HG03139 (cell line): ENCODE measurements at regions not wholly inside any gene's neighbourhood (a gene's known extent, or its start where the extent isn't known, plus 50 kb on each side); places are given as distances from the start of the nearest gene placed in this dataset.

Source experiments
- ATAC-seq: cut with Tn5 transposase; IDR thresholded peaks from one replicate; pipeline ENCODE4 v1.9.1; 2021; ENCODE audit not compliant: unreplicated experiment

DNA sequence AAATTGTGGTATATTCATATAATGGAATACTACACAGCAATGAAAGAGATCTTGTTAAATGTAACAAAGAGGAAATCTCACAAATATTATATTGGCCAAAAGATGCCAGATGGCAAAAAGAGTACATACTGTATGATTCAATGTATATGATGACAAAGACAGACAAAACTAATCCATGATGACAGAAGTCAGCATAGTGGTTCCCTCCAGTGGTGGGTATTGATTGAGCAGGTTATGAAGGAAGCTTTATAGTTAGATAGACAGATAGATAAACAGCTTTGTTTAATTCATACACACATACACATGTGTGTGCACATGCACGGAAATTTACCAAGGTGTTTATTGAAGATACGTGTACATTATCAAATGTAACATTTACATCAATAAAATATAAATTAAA lies 74.4 kb upstream of the SMIM36 start:
- no peak for ATAC-seq

GRCh38 chr17:55584861-55585260 lies 73.6 kb upstream of the SMIM36 start:
- no peak for ATAC-seq

- ATAC-seq: no peak
These were observed 72.9 kb upstream of the SMIM36 start for GRCh38 chr17:55584055-55584685.

DNA sequence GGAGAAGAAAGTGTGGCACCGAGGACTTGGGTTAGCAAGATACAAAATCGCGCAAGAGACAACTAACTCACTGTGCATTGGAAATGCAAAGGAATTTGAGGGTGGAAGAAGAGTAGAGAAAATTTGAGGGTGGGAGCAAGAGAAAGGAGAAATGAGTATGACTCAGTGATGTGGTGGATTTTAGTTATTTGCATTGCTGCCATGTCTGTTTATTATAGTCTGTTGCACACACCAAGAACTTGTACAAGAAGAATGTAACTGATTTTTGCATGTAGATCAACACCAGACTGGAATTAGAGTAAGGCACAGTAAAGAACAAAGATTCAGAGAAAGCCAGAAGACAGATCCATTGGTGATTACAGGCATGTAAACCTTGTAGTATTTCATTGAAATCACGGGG lies 71.6 kb upstream of the SMIM36 start:
- ATAC-seq: no peak

- ATAC-seq: no peak
These were observed 69.4 kb upstream of the SMIM36 start for GRCh38 chr17:55580596-55581133.

- ATAC-seq: no peak
These were observed 66.4 kb upstream of the SMIM36 start for GRCh38 chr17:55577687-55578086.

DNA sequence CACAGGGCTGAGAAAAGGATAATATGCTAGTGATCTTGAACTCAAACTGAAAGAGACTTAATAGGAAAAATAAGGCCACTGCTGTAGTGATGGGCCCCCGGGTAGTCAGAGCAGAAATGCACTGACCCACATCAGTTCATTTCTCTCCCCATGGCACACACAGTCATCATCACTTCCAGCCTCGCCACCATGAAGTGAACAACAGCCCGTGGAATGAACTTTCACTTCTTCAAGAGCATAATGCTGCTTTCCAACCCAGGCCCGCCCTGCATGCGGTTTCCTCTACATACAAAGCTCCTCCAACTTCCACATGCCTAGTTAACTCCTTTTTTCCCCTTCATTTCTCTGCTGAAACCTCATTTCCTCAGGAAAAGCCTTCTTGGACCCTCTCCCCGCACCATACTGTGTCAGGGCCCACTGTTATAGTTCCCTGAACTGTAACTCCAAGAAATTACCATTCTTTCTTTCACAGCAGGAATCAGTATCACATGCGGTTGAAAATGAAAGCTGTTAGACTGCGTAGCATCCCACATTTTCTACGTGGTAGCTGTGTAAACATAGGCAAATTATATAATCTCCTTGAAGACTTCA lies 65.8 kb upstream of the SMIM36 start:
- peak; percentile 67 for ATAC-seq

GRCh38 chr17:55576237-55576995 lies 65.2 kb upstream of the SMIM36 start:
- peak; percentile 32 for ATAC-seq

DNA sequence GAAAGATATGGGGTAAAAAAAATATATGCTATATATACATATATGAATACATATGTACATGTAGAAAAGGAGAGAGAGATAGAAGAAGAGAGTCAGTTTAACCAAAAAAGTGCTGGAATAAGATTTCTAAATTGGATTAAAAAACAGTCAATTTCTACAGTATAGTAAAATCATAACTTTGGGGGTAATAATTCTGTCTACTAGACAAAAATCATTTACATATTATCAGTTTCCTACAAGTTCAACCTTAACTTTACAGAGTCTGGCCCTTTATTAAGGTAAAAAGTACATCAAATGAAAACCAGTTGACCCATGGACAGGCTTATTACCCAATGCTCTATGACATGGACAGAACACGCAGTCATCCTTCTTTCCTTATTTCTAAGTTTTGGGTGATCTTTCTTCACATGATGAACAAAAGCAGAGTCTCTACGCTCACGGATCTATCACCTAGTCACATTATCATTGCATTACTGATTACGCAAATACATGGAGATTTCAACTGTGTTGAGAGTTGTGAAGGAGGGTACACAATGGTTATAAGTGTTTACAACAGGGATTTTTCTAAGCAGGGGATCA lies 63.9 kb upstream of the SMIM36 start:
- ATAC-seq: no peak

DNA sequence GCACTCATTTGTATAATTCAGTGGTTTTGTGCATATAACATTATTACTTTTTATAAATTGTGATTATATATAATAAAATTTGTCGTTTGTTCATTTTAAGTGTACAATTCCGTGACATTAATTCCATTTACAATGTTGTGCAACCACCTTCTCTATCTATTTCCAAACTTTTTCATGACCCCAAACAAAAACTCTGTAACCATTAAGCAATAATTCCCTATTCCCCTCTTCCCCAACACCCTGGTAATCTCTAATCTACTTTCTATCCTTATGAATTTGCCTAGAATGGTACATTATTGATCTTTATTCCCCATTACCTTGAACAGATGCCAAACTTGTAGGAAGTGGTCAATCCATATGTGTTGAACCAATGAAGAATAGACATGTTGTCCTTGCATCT lies 61.3 kb upstream of the SMIM36 start:
- ATAC-seq: no peak

DNA sequence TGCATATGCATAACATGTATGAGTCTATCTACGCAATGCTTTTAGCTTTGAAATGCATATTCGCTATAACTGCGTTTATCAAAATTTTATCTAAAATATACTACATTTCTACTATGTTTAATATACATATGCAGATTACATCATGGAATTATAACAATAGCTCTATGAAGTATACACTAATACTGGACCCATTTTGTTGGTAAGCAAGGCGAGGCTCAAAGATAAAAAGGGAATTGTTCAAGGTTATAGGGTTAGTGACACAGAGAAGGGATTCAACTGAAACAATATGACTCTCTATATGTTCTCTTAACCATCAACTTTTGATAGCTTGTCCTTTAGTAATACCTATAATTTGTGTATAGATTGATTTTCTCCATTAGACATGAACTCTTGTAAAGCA lies 60.9 kb upstream of the SMIM36 start:
- ATAC-seq: no peak

GRCh38 chr17:55571095-55571494 lies 59.8 kb upstream of the SMIM36 start:
- no peak for ATAC-seq

DNA sequence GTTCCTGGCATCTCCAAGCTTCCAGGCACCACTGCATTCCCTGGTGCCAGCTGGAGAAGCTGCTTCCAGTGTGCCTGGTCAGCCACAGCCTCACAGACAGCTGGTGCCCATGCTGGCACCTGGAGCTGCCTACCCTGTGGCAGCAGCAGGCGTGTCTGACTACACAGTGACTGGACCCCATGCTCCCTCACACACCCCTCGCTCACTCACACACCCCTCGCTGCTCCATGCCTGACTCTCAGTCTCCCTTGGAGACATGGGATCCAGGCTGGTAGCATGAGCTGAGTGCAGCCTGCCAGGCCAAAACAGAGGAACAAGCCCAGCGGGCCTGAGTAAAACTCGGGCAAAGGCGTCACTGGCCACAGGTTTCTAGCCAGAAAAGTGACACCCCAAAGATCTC lies 59.1 kb upstream of the SMIM36 start:
- ATAC-seq: no peak

- no peak for ATAC-seq
These were observed 56.3 kb upstream of the SMIM36 start for GRCh38 chr17:55567240-55568214.

DNA sequence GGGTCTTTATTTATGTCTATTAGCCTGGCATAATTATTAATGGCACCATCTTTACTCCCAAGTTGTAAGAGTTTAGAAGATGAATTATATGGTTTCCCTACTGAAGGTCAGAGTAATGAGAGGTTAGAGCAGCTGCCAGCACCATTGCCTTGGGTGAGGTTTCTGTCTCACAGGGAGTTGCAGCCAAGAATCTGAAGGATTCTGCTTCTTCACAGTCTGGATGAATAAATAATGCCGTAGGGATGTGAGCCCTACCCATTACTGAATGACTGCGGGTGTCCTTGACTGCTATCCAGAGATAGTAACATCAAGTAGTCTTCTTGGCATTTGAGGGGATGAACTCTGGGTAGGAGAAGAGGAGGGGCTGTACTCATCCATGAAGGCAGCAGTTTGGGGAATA lies 52.8 kb upstream of the SMIM36 start:
- ATAC-seq: no peak

DNA sequence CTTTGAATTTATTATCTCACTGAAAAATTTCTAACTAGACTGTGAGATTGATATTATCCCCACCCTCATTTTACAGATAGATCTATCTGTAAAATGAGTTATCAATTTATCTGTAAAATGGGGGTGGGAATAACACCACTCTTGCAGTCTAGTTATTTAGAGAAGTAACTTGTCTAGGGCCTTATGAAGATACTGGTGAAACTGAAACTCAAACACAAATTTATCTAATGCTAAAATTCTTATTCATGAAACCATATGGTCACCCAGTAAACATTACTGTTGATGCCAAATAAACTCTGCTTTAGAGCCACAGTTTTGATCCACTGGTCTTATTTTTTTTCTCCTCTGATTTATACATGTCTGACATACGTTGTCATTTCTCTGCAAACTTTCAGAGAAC lies 52.1 kb upstream of the SMIM36 start:
- no peak for ATAC-seq

GRCh38 chr17:55561973-55562495 lies 50.8 kb upstream of the SMIM36 start:
- ATAC-seq: no peak

GRCh38 chr17:55561316-55561972 lies 50.2 kb upstream of the SMIM36 start:
- ATAC-seq: no peak
